ENCODE measurements at regions not wholly inside any gene's neighbourhood (a gene's known extent, or its start where the extent isn't known, plus 50 kb on each side); places are given as distances from the start of the nearest gene placed in this dataset.

- TF ChIP-seq CTCF (IDR thresholded peaks at IDR 0.05) (no peak), POLR2A (IDR thresholded peaks at IDR 0.05; ENCODE audit: low read length) (no peak), HOXA7 (CRISPR knock-in tag; IDR thresholded peaks at IDR 0.05) (no peak), MAFK (IDR thresholded peaks at IDR 0.05; ENCODE audit: partially characterized antibody) (no peak), MAX (IDR thresholded peaks at IDR 0.05) (no peak), MAZ (IDR thresholded peaks at IDR 0.05; ENCODE audit: borderline replicate concordance, low read depth, low read length) (no peak), CHD4 (IDR thresholded peaks at IDR 0.05; ENCODE audit: borderline replicate concordance) (no peak), FOSL2 (IDR thresholded peaks at IDR 0.05) (no peak), FOSL2 (CRISPR knock-in tag; IDR thresholded peaks at IDR 0.05) (no peak), USF2 (IDR thresholded peaks at IDR 0.05) (no peak), JUN (IDR thresholded peaks at IDR 0.05) (no peak), EP300 (IDR thresholded peaks at IDR 0.05) (no peak), ZFP36 (IDR thresholded peaks at IDR 0.05; ENCODE audit: borderline replicate concordance, partially characterized antibody) (no peak)
- TF ChIP-seq, protein P1, sequence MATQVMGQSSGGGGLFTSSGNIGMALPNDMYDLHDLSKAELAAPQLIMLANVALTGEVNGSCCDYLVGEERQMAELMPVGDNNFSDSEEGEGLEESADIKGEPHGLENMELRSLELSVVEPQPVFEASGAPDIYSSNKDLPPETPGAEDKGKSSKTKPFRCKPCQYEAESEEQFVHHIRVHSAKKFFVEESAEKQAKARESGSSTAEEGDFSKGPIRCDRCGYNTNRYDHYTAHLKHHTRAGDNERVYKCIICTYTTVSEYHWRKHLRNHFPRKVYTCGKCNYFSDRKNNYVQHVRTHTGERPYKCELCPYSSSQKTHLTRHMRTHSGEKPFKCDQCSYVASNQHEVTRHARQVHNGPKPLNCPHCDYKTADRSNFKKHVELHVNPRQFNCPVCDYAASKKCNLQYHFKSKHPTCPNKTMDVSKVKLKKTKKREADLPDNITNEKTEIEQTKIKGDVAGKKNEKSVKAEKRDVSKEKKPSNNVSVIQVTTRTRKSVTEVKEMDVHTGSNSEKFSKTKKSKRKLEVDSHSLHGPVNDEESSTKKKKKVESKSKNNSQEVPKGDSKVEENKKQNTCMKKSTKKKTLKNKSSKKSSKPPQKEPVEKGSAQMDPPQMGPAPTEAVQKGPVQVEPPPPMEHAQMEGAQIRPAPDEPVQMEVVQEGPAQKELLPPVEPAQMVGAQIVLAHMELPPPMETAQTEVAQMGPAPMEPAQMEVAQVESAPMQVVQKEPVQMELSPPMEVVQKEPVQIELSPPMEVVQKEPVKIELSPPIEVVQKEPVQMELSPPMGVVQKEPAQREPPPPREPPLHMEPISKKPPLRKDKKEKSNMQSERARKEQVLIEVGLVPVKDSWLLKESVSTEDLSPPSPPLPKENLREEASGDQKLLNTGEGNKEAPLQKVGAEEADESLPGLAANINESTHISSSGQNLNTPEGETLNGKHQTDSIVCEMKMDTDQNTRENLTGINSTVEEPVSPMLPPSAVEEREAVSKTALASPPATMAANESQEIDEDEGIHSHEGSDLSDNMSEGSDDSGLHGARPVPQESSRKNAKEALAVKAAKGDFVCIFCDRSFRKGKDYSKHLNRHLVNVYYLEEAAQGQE (IDR thresholded peaks at IDR 0.05), result no peak
Observed at GRCh38 chr1:67537667-67538018, 107.4 kb upstream of the SERBP1 start.
